GM18526 (cell line): ENCODE measurements at regions not wholly inside any gene's neighbourhood (a gene's known extent, or its start where the extent isn't known, plus 50 kb on each side); places are given as distances from the start of the nearest gene placed in this dataset.

Experiments
- POLR2A ChIP-seq: IDR thresholded peaks from 3 replicates; pipeline ENCODE4 v1.6.1; 2011; ENCODE audit not compliant: insufficient read length; ENCODE audit errors: extremely low read depth

- TF ChIP-seq POLR2A, result no peak
These were observed 255.9 kb upstream of the STARD13 start for GRCh38 chr13:33541456-33541855.

- TF ChIP-seq POLR2A, result no peak
These were observed 256.4 kb upstream of the STARD13 start for GRCh38 chr13:33541962-33542308.

- TF ChIP-seq POLR2A, result peak; percentile 53
These were observed 256.9 kb upstream of the STARD13 start for GRCh38 chr13:33542309-33543088.

- no peak for TF ChIP-seq POLR2A
These were observed 257.5 kb upstream of the STARD13 start for GRCh38 chr13:33543089-33543459.

GRCh38 chr13:33543631-33544265 lies 258.2 kb upstream of the STARD13 start:
- TF ChIP-seq POLR2A, result no peak

GRCh38 chr13:33544308-33544707 lies 258.8 kb upstream of the STARD13 start:
- TF ChIP-seq POLR2A, result no peak

GRCh38 chr13:33545492-33545891 lies 259.9 kb upstream of the STARD13 start:
- no peak for TF ChIP-seq POLR2A

- no peak for TF ChIP-seq POLR2A
These were observed 261.5 kb upstream of the STARD13 start for GRCh38 chr13:33547035-33547434.

- TF ChIP-seq POLR2A, result no peak
These were observed 262.5 kb upstream of the STARD13 start for GRCh38 chr13:33548069-33548468.

GRCh38 chr13:33550276-33550675 lies 264.7 kb upstream of the STARD13 start:
- no peak for TF ChIP-seq POLR2A

- no peak for TF ChIP-seq POLR2A
These were observed 265.3 kb upstream of the STARD13 start for GRCh38 chr13:33550885-33551284.

GRCh38 chr13:33554919-33555791 lies 262.8 kb upstream of the RFC3 start:
- TF ChIP-seq POLR2A, result no peak

GRCh38 chr13:33556828-33557227 lies 261.1 kb upstream of the RFC3 start:
- TF ChIP-seq POLR2A, result no peak

- TF ChIP-seq POLR2A, result no peak
These were observed 257.2 kb upstream of the RFC3 start for GRCh38 chr13:33560726-33561125.

GRCh38 chr13:33561627-33562026 lies 256.3 kb upstream of the RFC3 start:
- no peak for TF ChIP-seq POLR2A

- TF ChIP-seq POLR2A, result no peak
These were observed 246.3 kb upstream of the RFC3 start for GRCh38 chr13:33571618-33572017.
